Endodermal cell (in vitro differentiated cells): ENCODE measurements at regions not wholly inside any gene's neighbourhood (a gene's known extent, or its start where the extent isn't known, plus 50 kb on each side); places are given as distances from the start of the nearest gene placed in this dataset.

Source experiments
- DNase-seq: peaks from one replicate; pipeline ENCODE4 v3.0.0-alpha.2; 2017
- H3K27ac ChIP-seq: 2 replicates; pipeline ENCODE4 v1.5.1; 2013; ENCODE audit warnings: mild to moderate bottlenecking, low read depth, low read length, moderate library complexity
- H3K27me3 ChIP-seq: 2 replicates; pipeline ENCODE4 v1.6.1; 2013; ENCODE audit warnings: mild to moderate bottlenecking, low read length, moderate library complexity; ENCODE audit not compliant: insufficient read depth, control insufficient read depth, poor library complexity, severe bottlenecking
- H3K36me3 ChIP-seq: 2 replicates; pipeline ENCODE4 v1.7.0; 2013; ENCODE audit warnings: mild to moderate bottlenecking, low read length, moderate library complexity; ENCODE audit not compliant: control insufficient read depth, insufficient read depth
- H3K4me1 ChIP-seq: one replicate; pipeline ENCODE4 v1.7.0; 2013; ENCODE audit warnings: low read length; ENCODE audit not compliant: control insufficient read depth, insufficient read depth
- H3K4me3 ChIP-seq: 2 replicates; pipeline ENCODE4 v1.5.1; 2013; ENCODE audit warnings: mild to moderate bottlenecking, low read length, moderate library complexity
- H3K9ac ChIP-seq: 2 replicates; pipeline ENCODE4 v1.6.1; 2013; ENCODE audit warnings: mild to moderate bottlenecking, low read length, moderate library complexity; ENCODE audit not compliant: poor library complexity, severe bottlenecking; ENCODE audit errors: extremely low read depth
- H3K9me3 ChIP-seq: 2 replicates; pipeline ENCODE4 v1.6.1; 2013; ENCODE audit warnings: mild to moderate bottlenecking, low read length, moderate library complexity; ENCODE audit not compliant: control insufficient read depth
- H3K27ac Mint-ChIP-seq: 2 replicates; pipeline ENCODE4 v1.8.0; 2020; ENCODE audit warnings: mixed read lengths
- H3K27me3 Mint-ChIP-seq: 2 replicates; pipeline ENCODE4 v1.8.0; 2021; ENCODE audit warnings: mild to moderate bottlenecking, mixed read lengths; ENCODE audit not compliant: insufficient read depth
- H3K36me3 Mint-ChIP-seq: 2 replicates; pipeline ENCODE4 v1.8.0; 2020; ENCODE audit warnings: low read depth, mixed read lengths
- H3K4me1 Mint-ChIP-seq: 2 replicates; pipeline ENCODE4 v1.8.0; 2020; ENCODE audit warnings: mixed read lengths
- H3K4me3 Mint-ChIP-seq: 2 replicates; pipeline ENCODE4 v1.8.0; 2020; ENCODE audit warnings: mild to moderate bottlenecking, moderate library complexity, mixed read lengths
- H3K9me3 Mint-ChIP-seq: 2 replicates; pipeline ENCODE4 v1.8.0; 2020; ENCODE audit warnings: mild to moderate bottlenecking, mixed read lengths
- CTCF ChIP-seq: fragments of 200-600 bp; sonication (generic); conservative IDR thresholded peaks from 2 replicates; pipeline ENCODE4 v1.5.0; 2021; ENCODE audit warnings: antibody characterized with exemption, mild to moderate bottlenecking
- WGBS, 2 experiments: methylation state at CpG; one replicate each; pipeline versions ENCODE4 v1.1.5 to v1.1.7; 2013; ENCODE audit warnings: missing lambda C conversion rate in 2 of 2, mixed read lengths in 1 of 2; ENCODE audit not compliant: insufficient coverage in 1 of 2, insufficient read length in 1 of 2; 5-methylcytosine and 5-hydroxymethylcytosine counted together

- DNase-seq = no peak
- Histone ChIP-seq H3K27ac (no peak overlapping the region), H3K9me3 (no peaks in the 10 kb centered on the region), H3K36me3 (no peaks in the 10 kb centered on the region), H3K4me3 (no peak overlapping the region), H3K9ac (no peak overlapping the region), H3K4me1 (no peaks in the 10 kb centered on the region), H3K27me3 (no peaks in the 10 kb centered on the region)
- Mint-ChIP-seq H3K9me3 (no peaks in the 10 kb centered on the region), H3K4me3 (no peak overlapping the region), H3K27me3 (no peaks in the 10 kb centered on the region), H3K4me1 (no peaks in the 10 kb centered on the region), H3K27ac (no peak overlapping the region), H3K36me3 (no peaks in the 10 kb centered on the region)
- 75 to 88% methylated on average over 3 to 5 of the region's 5 CpGs for WGBS, 2 experiments
- no peak for TF ChIP-seq CTCF
These were observed 147.4 kb downstream of the ALDH8A1 start for GRCh38 chr6:134802426-134803058.

DNA sequence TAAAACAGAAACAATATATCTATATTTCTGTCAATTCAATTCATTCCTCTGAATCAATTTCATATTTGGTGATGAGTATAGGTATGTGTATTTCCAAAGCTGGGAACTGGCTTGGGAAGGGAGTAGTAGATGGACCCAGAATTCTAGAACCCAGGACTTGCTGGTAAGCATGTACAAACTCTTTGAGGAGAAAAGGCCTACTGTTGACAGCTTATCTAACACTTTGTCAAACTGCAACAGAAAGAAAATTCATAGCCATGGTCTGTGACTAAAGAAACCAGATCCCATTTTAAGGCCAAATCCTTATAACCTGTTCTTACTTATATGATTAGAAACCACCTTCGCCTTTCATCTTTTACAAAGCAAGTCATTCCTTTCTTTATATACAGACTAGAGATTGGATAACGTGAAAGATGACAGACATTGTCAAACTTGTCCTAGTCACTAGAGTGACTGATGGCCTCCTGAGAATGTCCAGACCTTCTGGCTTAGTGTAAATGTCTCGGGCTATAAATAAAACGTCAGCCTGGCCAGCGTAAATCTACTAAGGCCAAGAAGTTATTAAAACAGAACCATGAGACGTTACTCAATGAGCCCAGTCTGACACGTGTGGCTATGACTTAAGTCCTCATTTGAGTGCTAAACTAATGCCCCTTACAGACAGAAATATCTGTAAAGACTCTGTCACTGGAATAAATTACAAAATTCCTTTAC lies 152.3 kb downstream of the ALDH8A1 start:
- H3K36me3 Mint-ChIP-seq = no peaks in the 10 kb centered on the region
- TF ChIP-seq CTCF = no peak
- Histone ChIP-seq H3K4me1 (no peaks in the 10 kb centered on the region), H3K36me3 (no peaks in the 10 kb centered on the region), H3K9me3 (no peaks in the 10 kb centered on the region), H3K27me3 (no peaks in the 10 kb centered on the region), H3K4me3 (no peak overlapping the region), H3K27ac (no peak overlapping the region), H3K9ac (no peak overlapping the region)
- no peaks in the 10 kb centered on the region for H3K27me3 Mint-ChIP-seq
- no peak overlapping the region for H3K4me3 Mint-ChIP-seq
- DNase-seq = no peak
- peaks cover 13% of the 10 kb centered on the region for H3K4me1 Mint-ChIP-seq
- H3K27ac Mint-ChIP-seq = no peak overlapping the region
- 89 to 90% methylated on average over 6 to 7 of the region's 7 CpGs for WGBS, 2 experiments
- peaks cover 4% of the 10 kb centered on the region for H3K9me3 Mint-ChIP-seq

DNA sequence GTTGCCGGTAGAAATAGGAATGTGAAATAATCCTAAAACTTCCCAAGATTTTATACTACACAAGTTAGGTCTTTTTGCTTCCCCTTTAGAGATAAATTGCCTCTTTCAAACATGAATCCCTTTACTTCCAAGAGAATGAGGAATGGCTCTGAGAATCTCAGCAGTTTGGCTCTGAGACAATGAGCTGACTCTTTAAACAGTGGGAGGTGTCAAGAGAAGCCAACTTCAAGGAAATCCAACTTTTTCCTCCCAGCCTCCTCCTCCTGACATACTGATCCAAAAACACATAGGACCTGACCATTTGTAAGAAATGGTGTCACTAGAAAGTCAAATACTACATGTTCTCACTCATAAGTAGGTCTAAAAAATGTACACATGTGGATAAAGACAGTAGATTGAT lies 154.2 kb downstream of the ALDH8A1 start:
- Histone ChIP-seq H3K4me1 (no peaks in the 10 kb centered on the region), H3K4me3 (no peak overlapping the region), H3K27me3 (no peaks in the 10 kb centered on the region), H3K9ac (no peak overlapping the region), H3K36me3 (no peaks in the 10 kb centered on the region), H3K27ac (no peak overlapping the region), H3K9me3 (no peaks in the 10 kb centered on the region)
- Mint-ChIP-seq H3K4me1 (peaks cover 13% of the 10 kb centered on the region), H3K27me3 (no peaks in the 10 kb centered on the region), H3K9me3 (peaks cover 21% of the 10 kb centered on the region), H3K4me3 (no peak overlapping the region), H3K36me3 (peaks cover 2% of the 10 kb centered on the region), H3K27ac (no peak overlapping the region)
- DNase-seq = no peak
- WGBS, 2 experiments = 90% methylated on average over 1 of the region's 1 CpG; no CpG with 5 or more reads in 1 of the 2 experiments
- no peak for TF ChIP-seq CTCF
